ENCODE measurements at regions not wholly inside any gene's neighbourhood (a gene's known extent, or its start where the extent isn't known, plus 50 kb on each side); places are given as distances from the start of the nearest gene placed in this dataset.

DNA sequence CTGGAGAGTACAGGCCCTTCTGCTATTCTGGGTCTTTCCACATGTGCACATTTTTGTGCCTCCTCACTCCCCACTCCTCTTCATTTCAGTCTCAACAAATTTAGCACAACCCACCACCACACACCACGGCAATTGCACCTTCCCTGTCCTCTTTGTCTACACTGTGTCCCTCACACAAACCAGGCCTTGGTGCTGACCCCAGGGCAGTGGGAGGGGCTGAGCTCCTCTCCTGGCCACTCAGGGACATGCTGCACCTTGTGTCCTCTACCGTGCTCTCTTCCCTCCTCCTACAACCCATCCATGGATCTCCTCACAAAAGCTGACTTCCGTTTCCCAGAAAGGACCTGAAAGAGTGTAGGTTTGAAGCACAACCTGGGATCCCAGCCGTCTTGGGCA lies 90.9 kb upstream of the IKZF1 start:
- intact Hi-C loops (cut with micrococcal nuclease) = no loop called here
- no peak overlapping the region for H3K4me3 ChIP-seq
- H3K27ac ChIP-seq (replicated peaks) = no peak overlapping the region
- H3K9me3 ChIP-seq (replicated peaks) = no peaks in the 10 kb centered on the region
- no peak for DNase-seq
- peaks cover 62% of the 10 kb centered on the region for H3K27me3 ChIP-seq (ENCODE audit: low read depth)
- H3K4me1 ChIP-seq = no peaks in the 10 kb centered on the region
- no peaks in the 10 kb centered on the region for H3K36me3 ChIP-seq
- TF ChIP-seq, protein P1, sequence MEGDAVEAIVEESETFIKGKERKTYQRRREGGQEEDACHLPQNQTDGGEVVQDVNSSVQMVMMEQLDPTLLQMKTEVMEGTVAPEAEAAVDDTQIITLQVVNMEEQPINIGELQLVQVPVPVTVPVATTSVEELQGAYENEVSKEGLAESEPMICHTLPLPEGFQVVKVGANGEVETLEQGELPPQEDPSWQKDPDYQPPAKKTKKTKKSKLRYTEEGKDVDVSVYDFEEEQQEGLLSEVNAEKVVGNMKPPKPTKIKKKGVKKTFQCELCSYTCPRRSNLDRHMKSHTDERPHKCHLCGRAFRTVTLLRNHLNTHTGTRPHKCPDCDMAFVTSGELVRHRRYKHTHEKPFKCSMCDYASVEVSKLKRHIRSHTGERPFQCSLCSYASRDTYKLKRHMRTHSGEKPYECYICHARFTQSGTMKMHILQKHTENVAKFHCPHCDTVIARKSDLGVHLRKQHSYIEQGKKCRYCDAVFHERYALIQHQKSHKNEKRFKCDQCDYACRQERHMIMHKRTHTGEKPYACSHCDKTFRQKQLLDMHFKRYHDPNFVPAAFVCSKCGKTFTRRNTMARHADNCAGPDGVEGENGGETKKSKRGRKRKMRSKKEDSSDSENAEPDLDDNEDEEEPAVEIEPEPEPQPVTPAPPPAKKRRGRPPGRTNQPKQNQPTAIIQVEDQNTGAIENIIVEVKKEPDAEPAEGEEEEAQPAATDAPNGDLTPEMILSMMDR (IDR thresholded peaks at IDR 0.05; ENCODE audit: borderline replicate concordance) = no peak

DNA sequence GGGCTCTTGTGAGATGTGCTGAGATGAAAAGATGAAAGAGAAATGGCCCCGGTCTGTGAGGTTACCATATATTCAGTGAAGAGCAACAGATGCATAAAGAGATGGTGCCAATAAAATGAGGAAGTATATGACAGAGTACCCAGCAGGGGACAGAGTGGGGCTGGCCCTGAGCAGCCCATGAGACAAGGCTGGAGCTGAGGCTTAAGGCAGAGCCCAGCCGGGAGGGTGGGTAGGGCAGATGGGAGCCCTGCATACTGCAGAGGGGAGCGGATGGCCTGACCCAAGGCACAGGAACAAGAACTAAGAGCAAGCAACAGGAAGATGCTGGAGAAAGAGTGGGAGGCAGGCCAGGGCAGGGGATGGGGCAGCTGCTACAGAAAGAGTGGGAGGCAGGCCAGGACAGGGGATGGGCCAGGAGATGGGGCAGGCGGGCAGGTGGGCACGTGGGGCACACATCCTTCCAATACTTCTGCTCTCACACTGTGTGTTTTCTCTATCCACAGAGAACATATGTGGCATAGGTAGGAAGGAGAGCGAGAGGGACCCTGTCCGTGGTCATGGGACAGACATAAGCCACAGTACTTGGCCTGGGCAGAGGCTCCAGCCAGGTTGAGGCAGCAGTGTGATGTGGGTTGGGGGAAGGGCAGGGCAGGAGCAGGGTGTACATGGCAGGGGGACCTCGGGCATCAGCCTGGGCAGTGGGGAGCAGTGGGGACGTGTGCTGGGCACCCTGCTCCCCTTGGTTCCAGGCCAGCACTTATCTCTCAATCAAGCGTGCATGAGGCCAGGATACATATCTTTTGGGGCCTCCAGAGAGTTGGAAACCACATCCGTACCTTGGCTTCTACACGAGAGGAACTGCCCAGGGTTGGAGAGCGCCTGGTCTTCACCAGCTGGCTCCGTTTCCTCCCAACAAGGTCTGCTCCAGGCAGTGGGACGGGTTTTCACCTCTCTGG lies 91.6 kb upstream of the IKZF1 start:
- no peak for DNase-seq
- Histone ChIP-seq H3K9me3 (replicated peaks) (no peaks in the 10 kb centered on the region), H3K36me3 (no peaks in the 10 kb centered on the region), H3K27me3 (ENCODE audit: low read depth) (peaks cover 67% of the 10 kb centered on the region), H3K4me3 (no peak overlapping the region), H3K4me1 (no peaks in the 10 kb centered on the region), H3K27ac (replicated peaks) (no peak overlapping the region)
- intact Hi-C loops (cut with micrococcal nuclease) = no loop called here
- TF ChIP-seq, protein P1 (IDR thresholded peaks at IDR 0.05; ENCODE audit: borderline replicate concordance) = no peak

DNA sequence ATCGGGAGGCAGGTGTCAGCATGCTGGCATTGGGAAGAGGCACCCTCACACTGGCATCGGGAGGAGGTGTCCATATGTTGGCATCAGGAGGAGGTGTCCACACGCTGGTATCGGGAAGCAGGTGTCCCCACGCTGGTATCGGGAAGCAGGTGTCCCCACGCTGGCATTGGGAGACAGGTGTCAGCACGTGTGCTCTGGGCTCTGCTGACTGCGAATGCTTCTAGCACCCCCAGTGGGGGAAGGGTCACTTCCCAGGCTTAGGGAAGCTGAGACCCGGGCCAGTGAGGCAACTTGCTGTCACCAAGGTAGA lies 92.5 kb upstream of the IKZF1 start:
- intact Hi-C loops (cut with micrococcal nuclease) = no loop called here

DNA sequence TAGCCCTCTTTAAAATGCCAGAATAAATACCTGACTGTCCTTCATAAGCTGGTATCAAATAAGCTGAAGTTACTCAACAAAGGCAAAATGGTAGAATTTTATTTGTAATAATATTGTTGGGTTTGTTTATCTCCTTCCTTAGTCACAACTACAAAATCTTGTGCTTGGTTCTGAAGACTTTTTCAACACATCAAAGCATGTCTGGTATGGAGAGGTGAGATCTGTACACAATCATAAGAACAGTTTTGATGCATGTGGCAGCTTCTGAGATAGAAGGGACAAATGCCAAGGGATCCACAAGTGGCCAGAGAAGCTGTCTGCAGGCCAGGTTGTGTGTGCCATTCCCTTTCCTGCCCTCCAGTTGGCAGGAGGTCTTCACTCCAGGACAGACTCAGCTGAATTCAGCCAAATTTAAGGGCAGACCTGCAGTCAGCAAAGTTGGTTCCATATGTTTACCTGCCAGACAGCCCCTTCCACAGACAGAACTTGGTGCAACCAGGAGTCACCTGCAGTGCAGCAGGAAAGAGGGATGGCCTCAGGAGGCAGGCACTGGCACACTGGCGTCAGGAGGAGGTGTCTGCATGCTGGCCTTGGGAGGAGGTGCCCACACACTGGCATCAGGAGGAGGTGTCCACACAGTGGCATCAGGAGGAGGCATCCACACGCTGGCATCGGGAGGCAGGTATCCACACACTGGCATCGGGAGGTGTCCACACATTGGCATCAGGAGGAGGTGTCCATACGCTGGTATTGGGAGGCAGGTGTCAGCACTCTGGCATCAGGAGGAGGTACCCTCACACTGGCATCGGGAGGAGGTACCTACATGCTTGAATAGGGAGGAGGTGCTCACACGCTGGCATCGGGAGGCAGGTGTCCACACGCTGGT lies 93.1 kb upstream of the IKZF1 start:
- H3K27ac ChIP-seq (replicated peaks) = no peak overlapping the region
- no peak overlapping the region for H3K4me3 ChIP-seq
- no peaks in the 10 kb centered on the region for H3K4me1 ChIP-seq
- peaks cover 79% of the 10 kb centered on the region for H3K27me3 ChIP-seq (ENCODE audit: low read depth)
- TF ChIP-seq, protein P1 (IDR thresholded peaks at IDR 0.05; ENCODE audit: borderline replicate concordance) = no peak
- no peaks in the 10 kb centered on the region for H3K36me3 ChIP-seq
- intact Hi-C loops (cut with micrococcal nuclease) = no loop called here
- H3K9me3 ChIP-seq (replicated peaks) = no peaks in the 10 kb centered on the region
- no peak for DNase-seq

More for the DNA sequence above, 92.5 kb upstream of the IKZF1 start:
- H3K4me3 ChIP-seq = no peak overlapping the region
- peaks cover 77% of the 10 kb centered on the region for H3K27me3 ChIP-seq (ENCODE audit: low read depth)
- TF ChIP-seq, protein P1 (IDR thresholded peaks at IDR 0.05; ENCODE audit: borderline replicate concordance) = no peak
- H3K4me1 ChIP-seq = no peaks in the 10 kb centered on the region
- H3K36me3 ChIP-seq = no peaks in the 10 kb centered on the region
- H3K27ac ChIP-seq (replicated peaks) = no peak overlapping the region
- no peak for DNase-seq
- H3K9me3 ChIP-seq (replicated peaks) = no peaks in the 10 kb centered on the region

DNA sequence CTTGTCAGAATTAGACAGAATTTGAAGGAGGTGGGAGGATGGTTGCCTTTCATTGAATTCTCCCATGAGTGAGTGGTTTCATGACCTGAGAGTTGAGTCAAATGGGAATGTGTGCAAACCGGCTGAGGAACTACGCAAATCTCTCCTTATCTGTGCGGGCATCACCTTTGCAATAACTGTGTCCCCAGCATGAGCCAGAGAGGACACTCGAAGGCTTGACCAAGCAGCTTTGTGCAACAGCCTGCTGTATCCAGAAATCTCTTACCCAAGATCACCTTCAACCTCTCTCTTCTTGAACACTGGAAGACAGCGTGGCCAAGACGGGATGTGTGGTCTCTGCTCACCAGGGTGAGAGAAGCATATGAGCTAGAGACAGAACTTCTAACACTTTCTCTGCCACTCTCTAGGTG lies 93.8 kb upstream of the IKZF1 start:
- no peaks in the 10 kb centered on the region for H3K4me1 ChIP-seq

More for the DNA sequence above, 93.8 kb upstream of the IKZF1 start:
- intact Hi-C loops (cut with micrococcal nuclease) = no loop called here
- TF ChIP-seq, protein P1 (IDR thresholded peaks at IDR 0.05; ENCODE audit: borderline replicate concordance) = no peak
- H3K4me3 ChIP-seq = no peak overlapping the region
- H3K9me3 ChIP-seq (replicated peaks) = no peaks in the 10 kb centered on the region
- no peak overlapping the region for H3K27ac ChIP-seq (replicated peaks)
- no peak for DNase-seq
- H3K36me3 ChIP-seq = no peaks in the 10 kb centered on the region
- H3K27me3 ChIP-seq (ENCODE audit: low read depth) = peaks cover 77% of the 10 kb centered on the region
